ENCODE measurements at regions not wholly inside any gene's neighbourhood (a gene's known extent, or its start where the extent isn't known, plus 50 kb on each side); places are given as distances from the start of the nearest gene placed in this dataset.

- Histone ChIP-seq H3K4me3 (ENCODE audit: low read depth, low read length) (no peak overlapping the region), H3K36me3 (ENCODE audit: control insufficient read depth, insufficient read depth, low read length) (no peaks in the 10 kb centered on the region), H3K4me1 (ENCODE audit: control insufficient read depth, insufficient read depth, low read length, poor library complexity, severe bottlenecking) (no peaks in the 10 kb centered on the region), H3K27me3 (ENCODE audit: control insufficient read depth, insufficient read depth, low read length) (no peaks in the 10 kb centered on the region), H3K27ac (ENCODE audit: insufficient read depth, low read length, poor library complexity, severe bottlenecking) (no peak overlapping the region), H3K9me3 (ENCODE audit: control insufficient read depth in 2 of 2, low read length in 2 of 2) (no peaks in the 10 kb centered on the region)
- Mint-ChIP-seq H3K9me3 (peaks cover 0 to 5% (median 0%) of the 10 kb centered on the region in 7 donors), H3K36me3 (no peaks in the 10 kb centered on the region), H3K4me1 (peaks cover 0 to 5% (median 0%) of the 10 kb centered on the region in 4 donors), H3K27ac (no peak overlapping the region), H3K4me3 (no peak overlapping the region), H3K27me3 (no peaks in the 10 kb centered on the region)
- ATAC-seq (ENCODE audit: low read depth in 2 of 2) (no peak), DNase-seq (no peak)
Observed at GRCh38 chr18:73961804-73962203, 185.8 kb downstream of the FBXO15 start.

GRCh38 chr18:73959352-73959751 is 188.3 kb downstream of the FBXO15 start:
- Mint-ChIP-seq H3K4me1 (peaks cover 0 to 13% (median 0%) of the 10 kb centered on the region in 4 donors), H3K36me3 (no peaks in the 10 kb centered on the region), H3K27me3 (no peaks in the 10 kb centered on the region), H3K4me3 (no peak overlapping the region), H3K9me3 (peaks cover 0 to 2% (median 0%) of the 10 kb centered on the region in 7 donors), H3K27ac (no peak overlapping the region)
- Histone ChIP-seq H3K27ac (ENCODE audit: insufficient read depth, low read length, poor library complexity, severe bottlenecking) (no peak overlapping the region), H3K4me1 (ENCODE audit: control insufficient read depth, insufficient read depth, low read length, poor library complexity, severe bottlenecking) (no peaks in the 10 kb centered on the region), H3K27me3 (ENCODE audit: control insufficient read depth, insufficient read depth, low read length) (no peaks in the 10 kb centered on the region), H3K36me3 (ENCODE audit: control insufficient read depth, insufficient read depth, low read length) (no peaks in the 10 kb centered on the region), H3K4me3 (ENCODE audit: low read depth, low read length) (no peak overlapping the region), H3K9me3 (ENCODE audit: control insufficient read depth in 2 of 2, low read length in 2 of 2) (no peaks in the 10 kb centered on the region)
- no peak for DNase-seq
- ATAC-seq (ENCODE audit: low read depth in 2 of 2) = no peak

- Mint-ChIP-seq H3K4me1 (peaks cover 0 to 28% (median 0%) of the 10 kb centered on the region in 4 donors), H3K27me3 (no peaks in the 10 kb centered on the region), H3K36me3 (no peaks in the 10 kb centered on the region), H3K9me3 (no peaks in the 10 kb centered on the region), H3K27ac (no peak overlapping the region), H3K4me3 (peak overlapping the region in 1 of 4 donors; percentile 29)
- no peak for ATAC-seq (ENCODE audit: low read depth in 2 of 2)
- Histone ChIP-seq H3K36me3 (ENCODE audit: control insufficient read depth, insufficient read depth, low read length) (no peaks in the 10 kb centered on the region), H3K27ac (ENCODE audit: insufficient read depth, low read length, poor library complexity, severe bottlenecking) (no peak overlapping the region), H3K27me3 (ENCODE audit: control insufficient read depth, insufficient read depth, low read length) (no peaks in the 10 kb centered on the region), H3K4me1 (ENCODE audit: control insufficient read depth, insufficient read depth, low read length, poor library complexity, severe bottlenecking) (no peaks in the 10 kb centered on the region), H3K4me3 (ENCODE audit: low read depth, low read length) (no peak overlapping the region), H3K9me3 (ENCODE audit: control insufficient read depth in 2 of 2, low read length in 2 of 2) (no peaks in the 10 kb centered on the region)
- DNase-seq = peak in 1 of 3 donors; percentile 64
Observed at GRCh38 chr18:73954268-73954667, 193.4 kb downstream of the FBXO15 start.

GRCh38 chr18:73952296-73952946 is 195.2 kb downstream of the FBXO15 start:
- Mint-ChIP-seq H3K27me3 (no peaks in the 10 kb centered on the region), H3K9me3 (peaks cover 0 to 2% (median 0%) of the 10 kb centered on the region in 7 donors), H3K4me3 (no peak overlapping the region), H3K4me1 (peaks cover 0 to 25% (median 0%) of the 10 kb centered on the region in 4 donors), H3K36me3 (no peaks in the 10 kb centered on the region), H3K27ac (no peak overlapping the region)
- H3K4me1 ChIP-seq (ENCODE audit: control insufficient read depth, insufficient read depth, low read length, poor library complexity, severe bottlenecking) = no peaks in the 10 kb centered on the region
- no peaks in the 10 kb centered on the region for H3K36me3 ChIP-seq (ENCODE audit: control insufficient read depth, insufficient read depth, low read length)
- no peaks in the 10 kb centered on the region for H3K27me3 ChIP-seq (ENCODE audit: control insufficient read depth, insufficient read depth, low read length)
- no peak for DNase-seq
- H3K9me3 ChIP-seq (ENCODE audit: control insufficient read depth in 2 of 2, low read length in 2 of 2) = no peaks in the 10 kb centered on the region
- H3K4me3 ChIP-seq (ENCODE audit: low read depth, low read length) = no peak overlapping the region
- ATAC-seq (ENCODE audit: low read depth in 2 of 2) = no peak
- H3K27ac ChIP-seq (ENCODE audit: insufficient read depth, low read length, poor library complexity, severe bottlenecking) = no peak overlapping the region

GRCh38 chr18:73950116-73950700 is 197.4 kb downstream of the FBXO15 start:
- H3K4me3 ChIP-seq (ENCODE audit: low read depth, low read length) = no peak overlapping the region
- Mint-ChIP-seq H3K36me3 (no peaks in the 10 kb centered on the region), H3K27ac (no peak overlapping the region), H3K27me3 (no peaks in the 10 kb centered on the region), H3K9me3 (peaks cover 0 to 2% (median 0%) of the 10 kb centered on the region in 7 donors), H3K4me1 (peaks cover 0 to 25% (median 0%) of the 10 kb centered on the region in 4 donors), H3K4me3 (peak overlapping the region in 1 of 4 donors; percentile 72)
- H3K9me3 ChIP-seq (ENCODE audit: control insufficient read depth in 2 of 2, low read length in 2 of 2) = no peaks in the 10 kb centered on the region
- H3K36me3 ChIP-seq (ENCODE audit: control insufficient read depth, insufficient read depth, low read length) = no peaks in the 10 kb centered on the region
- H3K4me1 ChIP-seq (ENCODE audit: control insufficient read depth, insufficient read depth, low read length, poor library complexity, severe bottlenecking) = no peaks in the 10 kb centered on the region
- no peak overlapping the region for H3K27ac ChIP-seq (ENCODE audit: insufficient read depth, low read length, poor library complexity, severe bottlenecking)
- H3K27me3 ChIP-seq (ENCODE audit: control insufficient read depth, insufficient read depth, low read length) = no peaks in the 10 kb centered on the region
- ATAC-seq (ENCODE audit: low read depth in 2 of 2) (no peak), DNase-seq (no peak)

- H3K9me3 ChIP-seq (ENCODE audit: control insufficient read depth in 2 of 2, low read length in 2 of 2) = no peaks in the 10 kb centered on the region
- DNase-seq (no peak), ATAC-seq (ENCODE audit: low read depth in 2 of 2) (no peak)
- no peaks in the 10 kb centered on the region for H3K36me3 ChIP-seq (ENCODE audit: control insufficient read depth, insufficient read depth, low read length)
- H3K4me3 Mint-ChIP-seq = no peak overlapping the region
- H3K9me3 Mint-ChIP-seq = peaks cover 0 to 2% (median 0%) of the 10 kb centered on the region in 7 donors
- no peaks in the 10 kb centered on the region for H3K4me1 ChIP-seq (ENCODE audit: control insufficient read depth, insufficient read depth, low read length, poor library complexity, severe bottlenecking)
- H3K4me1 Mint-ChIP-seq = peaks cover 0 to 9% (median 0%) of the 10 kb centered on the region in 4 donors
- H3K27ac Mint-ChIP-seq = no peak overlapping the region
- no peaks in the 10 kb centered on the region for H3K27me3 ChIP-seq (ENCODE audit: control insufficient read depth, insufficient read depth, low read length)
- H3K27me3 Mint-ChIP-seq = no peaks in the 10 kb centered on the region
- no peak overlapping the region for H3K27ac ChIP-seq (ENCODE audit: insufficient read depth, low read length, poor library complexity, severe bottlenecking)
- no peak overlapping the region for H3K4me3 ChIP-seq (ENCODE audit: low read depth, low read length)
- H3K36me3 Mint-ChIP-seq = no peaks in the 10 kb centered on the region
Observed at GRCh38 chr18:73948497-73948896, 199.1 kb downstream of the FBXO15 start.

- Mint-ChIP-seq H3K4me1 (peaks cover 0 to 8% (median 0%) of the 10 kb centered on the region in 4 donors), H3K36me3 (no peaks in the 10 kb centered on the region), H3K27me3 (no peaks in the 10 kb centered on the region), H3K27ac (peak overlapping the region in 1 of 3 donors; percentile 58), H3K9me3 (peaks cover 0 to 2% (median 0%) of the 10 kb centered on the region in 7 donors), H3K4me3 (no peak overlapping the region)
- no peaks in the 10 kb centered on the region for H3K36me3 ChIP-seq (ENCODE audit: control insufficient read depth, insufficient read depth, low read length)
- no peaks in the 10 kb centered on the region for H3K4me1 ChIP-seq (ENCODE audit: control insufficient read depth, insufficient read depth, low read length, poor library complexity, severe bottlenecking)
- no peak overlapping the region for H3K27ac ChIP-seq (ENCODE audit: insufficient read depth, low read length, poor library complexity, severe bottlenecking)
- no peak overlapping the region for H3K4me3 ChIP-seq (ENCODE audit: low read depth, low read length)
- H3K27me3 ChIP-seq (ENCODE audit: control insufficient read depth, insufficient read depth, low read length) = no peaks in the 10 kb centered on the region
- no peaks in the 10 kb centered on the region for H3K9me3 ChIP-seq (ENCODE audit: control insufficient read depth in 2 of 2, low read length in 2 of 2)
- ATAC-seq (ENCODE audit: low read depth in 2 of 2) (no peak), DNase-seq (no peak)
Observed at GRCh38 chr18:73948084-73948483, 199.6 kb downstream of the FBXO15 start.
